KG1 (cell line): ENCODE measurements at regions not wholly inside any gene's neighbourhood (a gene's known extent, or its start where the extent isn't known, plus 50 kb on each side); places are given as distances from the start of the nearest gene placed in this dataset.

ENCODE experiments used
- DNase-seq: peaks from one replicate; lab custom pipeline; 2025; lab: John Stamatoyannopoulos, UW

GRCh38 chr17:51491416-51491815, 231.1 kb downstream of the UTP18 start:
- DNase-seq, result no peak

GRCh38 chr17:51493206-51493605, 232.9 kb downstream of the UTP18 start:
- no peak for DNase-seq

GRCh38 chr17:51496378-51496777, 236.0 kb downstream of the UTP18 start:
- DNase-seq, result no peak

GRCh38 chr17:51499897-51500296, 239.6 kb downstream of the UTP18 start:
- DNase-seq, result no peak

DNA sequence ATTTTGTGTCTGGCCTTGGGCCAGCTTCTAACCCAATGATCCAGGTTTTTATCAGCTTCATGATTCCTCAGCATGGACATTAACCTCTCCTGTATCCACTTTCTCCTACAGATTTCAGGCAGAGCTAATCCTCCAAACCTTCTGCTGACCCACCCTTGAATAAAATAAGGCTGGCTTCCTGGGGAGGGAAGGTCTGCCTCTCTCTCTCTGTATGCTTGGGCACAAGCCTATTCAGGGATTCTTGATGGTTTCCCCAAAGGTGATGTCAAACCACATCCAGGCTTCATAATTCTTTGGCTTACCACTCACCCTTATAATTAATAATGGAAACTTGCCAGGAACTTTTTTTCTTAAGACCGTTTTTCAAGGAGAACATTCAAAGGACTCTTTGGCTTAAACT, 240.1 kb downstream of the UTP18 start:
- DNase-seq, result no peak

GRCh38 chr17:51505450-51505849, 245.1 kb downstream of the UTP18 start:
- no peak for DNase-seq

DNA sequence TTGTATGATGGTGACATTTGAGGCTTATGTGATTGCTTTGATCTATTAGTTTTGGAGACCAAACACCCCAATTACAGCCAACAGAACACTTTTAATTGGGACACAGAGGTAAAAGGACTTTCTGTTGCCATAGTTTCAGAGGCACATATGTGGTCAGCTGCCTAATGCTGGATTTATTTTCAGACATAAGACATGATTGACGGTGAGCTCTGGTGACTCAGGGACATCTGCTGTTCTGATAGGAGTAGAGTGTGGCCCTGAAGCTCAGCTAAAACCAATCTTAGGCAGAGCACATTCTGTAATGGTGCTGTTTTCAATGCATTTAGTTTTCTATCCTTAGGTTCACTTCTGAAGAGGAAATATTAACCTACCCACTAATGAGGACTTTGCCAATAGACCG, 247.1 kb downstream of the UTP18 start:
- no peak for DNase-seq

GRCh38 chr17:51508048-51508447, 247.7 kb downstream of the UTP18 start:
- no peak for DNase-seq

- no peak for DNase-seq
Observed at GRCh38 chr17:51510940-51511339, 250.6 kb downstream of the UTP18 start.

GRCh38 chr17:51512220-51512907, 252.0 kb downstream of the UTP18 start:
- DNase-seq, result no peak

- no peak for DNase-seq
Observed at GRCh38 chr17:51516924-51517323, 256.6 kb downstream of the UTP18 start.

DNA sequence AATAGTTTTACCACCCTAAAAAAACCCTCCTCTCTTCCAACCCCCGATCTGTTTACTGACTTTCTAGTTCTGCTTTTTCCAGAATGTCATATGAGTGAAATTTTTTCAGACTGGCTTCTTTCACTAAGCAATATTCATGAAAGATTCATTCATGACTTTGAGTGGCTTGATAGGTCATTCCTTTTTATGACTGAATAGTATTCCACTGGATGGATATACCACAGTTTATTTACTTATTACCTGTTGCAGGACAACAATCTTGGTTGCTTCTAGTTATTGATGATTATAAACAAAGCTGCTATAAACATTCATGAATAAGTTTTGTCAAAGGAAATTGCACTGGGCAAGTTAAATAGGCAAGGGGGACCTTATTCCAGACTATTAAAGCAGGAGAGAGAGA, 264.2 kb downstream of the UTP18 start:
- DNase-seq, result no peak

- DNase-seq, result no peak
Observed at GRCh38 chr17:51526507-51526906, 266.2 kb downstream of the UTP18 start.

GRCh38 chr17:51527225-51527982, 267.1 kb downstream of the UTP18 start:
- no peak for DNase-seq

GRCh38 chr17:51528111-51528510, 267.8 kb downstream of the UTP18 start:
- no peak for DNase-seq

- no peak for DNase-seq
Observed at GRCh38 chr17:51533219-51533618, 272.9 kb downstream of the UTP18 start.

- DNase-seq, result no peak
Observed at GRCh38 chr17:51533821-51534220, 273.5 kb downstream of the UTP18 start.

- no peak for DNase-seq
Observed at GRCh38 chr17:51536627-51537026, 276.3 kb downstream of the UTP18 start.

GRCh38 chr17:51537996-51538550, 277.7 kb downstream of the UTP18 start:
- DNase-seq, result no peak

DNA sequence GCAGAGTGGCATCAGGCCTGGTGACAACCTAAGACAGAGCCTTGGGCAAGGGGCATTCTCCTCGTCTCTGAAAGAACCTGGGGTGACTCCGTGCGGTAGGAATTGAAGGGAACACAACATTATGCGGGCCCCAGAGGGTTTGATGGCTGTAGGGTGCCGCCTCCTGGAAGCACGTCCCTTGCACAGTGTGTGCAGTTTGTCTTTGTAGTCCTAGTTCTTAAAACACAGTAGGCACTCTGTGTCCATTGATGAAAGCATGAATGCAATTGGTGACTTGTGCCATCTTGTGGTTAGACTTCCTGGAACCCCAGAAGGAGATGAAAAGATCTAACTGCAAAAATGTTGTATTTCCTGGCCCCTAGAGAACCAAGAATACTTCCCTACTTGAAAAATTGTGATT, 279.8 kb downstream of the UTP18 start:
- no peak for DNase-seq

DNA sequence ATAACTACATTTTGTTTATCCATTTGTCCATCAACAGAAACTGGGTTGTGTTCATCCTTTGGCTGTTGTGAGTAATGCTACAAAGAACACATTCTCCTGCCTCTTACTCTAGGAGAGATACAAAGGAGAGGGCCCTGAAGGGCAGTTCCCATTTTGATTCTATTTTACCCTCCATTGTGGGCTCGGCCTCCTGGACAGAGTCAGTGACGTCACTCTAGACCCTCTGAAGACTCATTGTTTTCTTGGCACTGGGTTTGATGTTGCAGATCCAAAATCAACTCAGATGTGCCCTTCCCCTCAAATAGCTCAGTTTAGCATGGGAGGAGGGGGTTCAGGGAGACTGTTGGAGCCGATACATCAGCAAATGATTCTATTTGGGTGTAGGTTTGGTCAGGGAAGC, 280.9 kb downstream of the UTP18 start:
- DNase-seq, result no peak

DNA sequence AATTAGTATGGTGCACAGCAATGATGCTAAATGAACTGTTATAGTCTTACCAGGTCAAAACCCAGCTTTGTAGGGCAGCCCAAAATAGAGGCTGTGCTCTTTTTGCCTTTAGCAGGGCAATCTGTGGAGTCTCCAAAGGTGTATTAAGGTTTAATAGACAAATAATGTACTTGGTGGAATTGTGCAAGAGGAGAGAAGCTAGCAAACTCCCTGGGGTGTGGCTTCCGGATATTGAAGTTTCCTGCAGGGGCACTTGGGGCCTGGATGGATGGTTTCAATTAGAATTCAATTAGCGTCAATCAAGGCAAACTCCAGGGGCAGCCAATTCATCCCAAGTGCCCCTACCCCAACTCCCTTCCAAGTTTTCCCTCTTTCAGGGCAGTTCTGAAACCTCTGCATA, 285.8 kb downstream of the UTP18 start:
- DNase-seq, result no peak

DNA sequence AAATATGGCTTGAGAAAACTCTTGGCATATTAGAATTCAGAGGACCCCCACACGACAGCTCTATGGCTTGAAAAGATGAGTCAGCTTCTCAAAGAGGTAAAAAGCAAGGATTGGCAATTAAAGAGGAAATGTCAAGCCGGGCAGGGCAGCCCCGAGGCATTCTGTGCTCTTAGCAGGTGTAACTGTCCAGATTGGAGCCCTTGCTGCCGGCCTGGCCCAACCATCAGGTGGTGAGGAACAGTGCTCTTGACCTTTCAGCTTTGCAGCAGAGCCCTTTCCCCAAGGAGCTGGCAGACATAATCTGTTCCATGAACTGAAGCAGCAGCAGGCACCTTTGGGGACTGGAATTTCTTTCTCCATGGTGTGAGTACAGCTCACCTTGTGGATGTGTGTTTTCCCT, 287.8 kb downstream of the UTP18 start:
- DNase-seq, result no peak
